ENCODE measurements at regions not wholly inside any gene's neighbourhood (a gene's known extent, or its start where the extent isn't known, plus 50 kb on each side); places are given as distances from the start of the nearest gene placed in this dataset.

- no peak for TF ChIP-seq CTCF (IDR thresholded peaks at IDR 0.05; ENCODE audit: insufficient read depth in 1 of 2, low read depth in 1 of 2, low read length in 1 of 2, severe bottlenecking in 1 of 2, unreplicated experiment in 1 of 2)
- no TSS peak for BruUV-seq (replicated peaks)
- H3K36me3 ChIP-seq (ENCODE audit: control insufficient read depth, insufficient read depth, low read length) = no peaks in the 10 kb centered on the region
- Mint-ChIP-seq H3K4me1 (ENCODE audit: low read depth, unreplicated experiment) (peaks cover 16% of the 10 kb centered on the region), H3K27ac (ENCODE audit: unreplicated experiment) (no peak overlapping the region), H3K9me3 (ENCODE audit: unreplicated experiment) (peaks cover 13% of the 10 kb centered on the region), H3K36me3 (ENCODE audit: insufficient read depth, unreplicated experiment) (no peaks in the 10 kb centered on the region), H3K4me3 (ENCODE audit: unreplicated experiment) (no peak overlapping the region), H3K27me3 (ENCODE audit: insufficient read depth, unreplicated experiment) (no peaks in the 10 kb centered on the region)
- DNase-seq = no peak
- no peaks in the 10 kb centered on the region for H3K27me3 ChIP-seq (replicated peaks; ENCODE audit: control insufficient read depth, insufficient read depth, low read length)
- no peaks in the 10 kb centered on the region for H3K9me3 ChIP-seq
- ChIA-PET CTCF (interaction anchor here (0.6 kb wide), 1 partner anchor 78 kb away, joined by 5 read pairs; no protein-coding TSS in a partner anchor), POLR2A (interaction anchor here (0.6 kb wide), 1 partner anchor 40 kb away, joined by 3 read pairs; no protein-coding TSS in a partner anchor)
- H3K4me3 ChIP-seq (ENCODE audit: low read depth, low read length) = no peak overlapping the region
- H3K4me1 ChIP-seq = peaks cover 21% of the 10 kb centered on the region
- intact Hi-C loops (cut with micrococcal nuclease; ENCODE audit: unreplicated experiment) = no loop called here
Measured at GRCh38 chr11:13062115-13062514, 53.0 kb downstream of the RASSF10 start.

GRCh38 chr11:13064593-13064992 lies 55.5 kb downstream of the RASSF10 start:
- peaks cover 21% of the 10 kb centered on the region for H3K4me1 ChIP-seq
- Mint-ChIP-seq H3K27ac (ENCODE audit: unreplicated experiment) (no peak overlapping the region), H3K27me3 (ENCODE audit: insufficient read depth, unreplicated experiment) (no peaks in the 10 kb centered on the region), H3K9me3 (ENCODE audit: unreplicated experiment) (peaks cover 13% of the 10 kb centered on the region), H3K4me1 (ENCODE audit: low read depth, unreplicated experiment) (peaks cover 16% of the 10 kb centered on the region), H3K36me3 (ENCODE audit: insufficient read depth, unreplicated experiment) (no peaks in the 10 kb centered on the region), H3K4me3 (ENCODE audit: unreplicated experiment) (no peak overlapping the region)
- no peaks in the 10 kb centered on the region for H3K9me3 ChIP-seq
- H3K27me3 ChIP-seq (replicated peaks; ENCODE audit: control insufficient read depth, insufficient read depth, low read length) = no peaks in the 10 kb centered on the region
- intact Hi-C loops (cut with micrococcal nuclease; ENCODE audit: unreplicated experiment) = no loop called here
- DNase-seq = no peak
- no peak for TF ChIP-seq CTCF (IDR thresholded peaks at IDR 0.05; ENCODE audit: insufficient read depth in 1 of 2, low read depth in 1 of 2, low read length in 1 of 2, severe bottlenecking in 1 of 2, unreplicated experiment in 1 of 2)
- CTCF ChIA-PET = no interaction called here
- POLR2A ChIA-PET = no interaction called here
- no TSS peak for BruUV-seq (replicated peaks)
- H3K36me3 ChIP-seq (ENCODE audit: control insufficient read depth, insufficient read depth, low read length) = no peaks in the 10 kb centered on the region
- H3K4me3 ChIP-seq (ENCODE audit: low read depth, low read length) = no peak overlapping the region

GRCh38 chr11:13065200-13065787 lies 56.2 kb downstream of the RASSF10 start:
- H3K4me1 Mint-ChIP-seq (ENCODE audit: low read depth, unreplicated experiment) = peaks cover 16% of the 10 kb centered on the region
- no peaks in the 10 kb centered on the region for H3K9me3 ChIP-seq
- peaks cover 21% of the 10 kb centered on the region for H3K4me1 ChIP-seq
- DNase-seq = peak in 1 of 2 experiments; percentile 44
- peaks cover 13% of the 10 kb centered on the region for H3K9me3 Mint-ChIP-seq (ENCODE audit: unreplicated experiment)
- peak overlapping the region; percentile 17 for H3K4me3 Mint-ChIP-seq (ENCODE audit: unreplicated experiment)
- no peaks in the 10 kb centered on the region for H3K27me3 Mint-ChIP-seq (ENCODE audit: insufficient read depth, unreplicated experiment)
- ChIA-PET POLR2A (no interaction called here), CTCF (no interaction called here)
- no peaks in the 10 kb centered on the region for H3K36me3 ChIP-seq (ENCODE audit: control insufficient read depth, insufficient read depth, low read length)
- BruUV-seq (replicated peaks) = no TSS peak
- no peaks in the 10 kb centered on the region for H3K27me3 ChIP-seq (replicated peaks; ENCODE audit: control insufficient read depth, insufficient read depth, low read length)
- H3K27ac Mint-ChIP-seq (ENCODE audit: unreplicated experiment) = peak overlapping the region; percentile 42
- no peak overlapping the region for H3K4me3 ChIP-seq (ENCODE audit: low read depth, low read length)
- TF ChIP-seq CTCF (IDR thresholded peaks at IDR 0.05; ENCODE audit: insufficient read depth in 1 of 2, low read depth in 1 of 2, low read length in 1 of 2, severe bottlenecking in 1 of 2, unreplicated experiment in 1 of 2) = no peak
- H3K36me3 Mint-ChIP-seq (ENCODE audit: insufficient read depth, unreplicated experiment) = no peaks in the 10 kb centered on the region
- intact Hi-C loops (cut with micrococcal nuclease; ENCODE audit: unreplicated experiment) = loop anchor here (5.0 kb wide), 1 partner anchor 48 kb away; no protein-coding TSS in a partner anchor
